ENCODE measurements at regions not wholly inside any gene's neighbourhood (a gene's known extent, or its start where the extent isn't known, plus 50 kb on each side); places are given as distances from the start of the nearest gene placed in this dataset.

DNA sequence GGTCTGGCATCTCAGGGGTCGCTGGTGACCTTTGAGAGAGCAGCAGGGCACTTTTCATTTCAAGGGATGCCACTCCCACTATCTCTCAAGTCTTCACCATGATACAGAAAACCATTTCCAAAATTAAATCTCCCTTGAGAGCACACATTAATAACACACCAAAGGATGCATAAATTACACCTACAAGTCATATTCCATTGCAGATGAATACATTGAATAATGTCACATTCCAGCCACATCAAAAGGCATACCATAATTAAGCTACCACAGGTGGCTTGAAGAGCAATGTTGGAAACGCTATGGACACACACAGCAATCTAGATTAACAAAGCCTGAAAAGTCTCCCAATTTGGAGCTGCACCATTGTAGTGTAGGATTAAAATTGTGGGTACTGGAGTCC lies 353.3 kb upstream of the ZMIZ1 start:
- CTCF ChIA-PET: interaction anchor here (1.1 kb wide), 1 partner anchor 13 kb away, joined by 3 read pairs; no protein-coding TSS in a partner anchor
- POLR2A ChIA-PET: no interaction called here
- TF ChIP-seq CTCF (IDR thresholded peaks at IDR 0.05; ENCODE audit: control extremely low read depth, extremely low read depth, low read depth, missing control alignments): no peak
- no peak for DNase-seq (ENCODE audit: extremely low spot score)

- no peak for TF ChIP-seq CTCF (IDR thresholded peaks at IDR 0.05; ENCODE audit: control extremely low read depth, extremely low read depth, low read depth, missing control alignments)
- ChIA-PET CTCF (interaction anchor here (1.1 kb wide), 1 partner anchor 14 kb away, joined by 3 read pairs; no protein-coding TSS in a partner anchor), POLR2A (no interaction called here)
- no peak for DNase-seq (ENCODE audit: extremely low spot score)
Measured at GRCh38 chr10:78716043-78716660, 352.6 kb upstream of the ZMIZ1 start.

DNA sequence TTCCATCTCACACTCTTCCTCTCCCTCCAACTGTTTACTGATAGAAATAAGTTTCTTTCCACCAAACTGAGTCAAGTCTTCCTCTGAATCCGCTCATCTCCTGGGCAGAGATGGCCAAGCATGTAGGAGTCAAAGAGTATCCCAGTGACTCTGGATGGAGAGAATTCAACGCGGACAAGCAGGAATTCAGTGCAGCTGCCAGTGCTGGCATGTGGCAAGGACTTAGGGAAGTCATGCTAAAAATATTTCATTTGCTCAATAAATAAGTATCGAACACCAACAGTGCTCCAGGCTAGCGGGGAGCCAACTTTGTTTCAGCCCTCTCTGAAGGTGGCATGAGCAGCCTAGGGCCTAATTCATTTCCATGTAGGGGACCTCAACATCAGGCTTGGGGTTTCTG lies 351.6 kb upstream of the ZMIZ1 start:
- no peak for DNase-seq (ENCODE audit: extremely low spot score)
- ChIA-PET CTCF (no interaction called here), POLR2A (no interaction called here)
- no peak for TF ChIP-seq CTCF (IDR thresholded peaks at IDR 0.05; ENCODE audit: control extremely low read depth, extremely low read depth, low read depth, missing control alignments)

- POLR2A ChIA-PET: no interaction called here
- no peak for TF ChIP-seq CTCF (IDR thresholded peaks at IDR 0.05; ENCODE audit: control extremely low read depth, extremely low read depth, low read depth, missing control alignments)
- CTCF ChIA-PET: no interaction called here
- DNase-seq (ENCODE audit: extremely low spot score): no peak
Measured at GRCh38 chr10:78718032-78718572, 350.7 kb upstream of the ZMIZ1 start.

DNA sequence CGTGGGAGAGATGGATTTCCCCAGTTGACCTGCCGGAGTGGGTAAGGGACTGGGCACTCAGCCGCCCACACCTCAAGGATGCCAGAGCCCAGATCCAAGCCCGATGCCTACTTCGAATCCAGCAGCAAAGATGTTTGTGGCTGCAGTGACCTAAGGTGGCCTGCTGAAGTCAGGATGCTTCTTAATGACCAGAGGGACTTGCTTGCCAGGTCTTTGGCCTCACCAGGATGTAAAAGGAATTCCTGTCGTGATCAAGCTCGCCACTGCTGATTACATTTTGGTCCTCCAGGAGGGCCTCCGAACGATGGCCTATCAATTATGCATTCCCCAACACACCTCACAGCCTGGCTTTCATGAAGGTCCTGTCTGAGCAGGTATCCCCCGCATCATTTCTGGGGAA lies 349.5 kb upstream of the ZMIZ1 start:
- TF ChIP-seq CTCF (IDR thresholded peaks at IDR 0.05; ENCODE audit: control extremely low read depth, extremely low read depth, low read depth, missing control alignments): no peak
- POLR2A ChIA-PET: no interaction called here
- CTCF ChIA-PET: no interaction called here
- DNase-seq (ENCODE audit: extremely low spot score): no peak

DNA sequence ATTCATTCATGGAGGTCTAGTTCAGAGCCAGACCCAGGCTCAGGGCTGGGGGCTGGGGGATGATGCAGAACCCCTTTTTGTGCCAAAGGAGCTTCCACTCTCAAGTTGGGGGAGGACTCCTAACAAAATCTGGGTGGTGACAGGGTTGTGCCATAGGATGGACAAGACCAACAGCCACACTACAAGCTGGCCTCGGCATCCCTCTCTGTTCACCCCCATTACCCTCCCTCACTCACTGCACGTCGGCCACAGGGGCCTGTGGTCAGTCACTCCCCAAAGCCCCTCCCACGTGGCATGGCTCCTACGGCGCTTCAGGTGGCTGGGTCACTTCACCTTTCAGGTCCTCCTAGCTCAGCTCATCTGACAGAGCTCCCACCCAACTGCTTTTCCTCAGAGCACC lies 348.7 kb upstream of the ZMIZ1 start:
- TF ChIP-seq CTCF (IDR thresholded peaks at IDR 0.05; ENCODE audit: control extremely low read depth, extremely low read depth, low read depth, missing control alignments): no peak
- DNase-seq (ENCODE audit: extremely low spot score): no peak
- POLR2A ChIA-PET: no interaction called here
- CTCF ChIA-PET: interaction anchor here (1.3 kb wide), 1 partner anchor 47 kb away, joined by 3 read pairs; no protein-coding TSS in a partner anchor

Data from GM10248 (cell line).